GM21447 (cell line): ENCODE measurements at regions not wholly inside any gene's neighbourhood (a gene's known extent, or its start where the extent isn't known, plus 50 kb on each side); places are given as distances from the start of the nearest gene placed in this dataset.

ENCODE experiments used
- ATAC-seq: cut with Tn5 transposase; IDR thresholded peaks from one replicate; pipeline ENCODE4 v1.9.1; 2021; ENCODE audit not compliant: unreplicated experiment

GRCh38 chr9:17967731-17968130 is 388.9 kb downstream of the SH3GL2 start:
- ATAC-seq, result no peak

- no peak for ATAC-seq
Observed at GRCh38 chr9:17969232-17969631, 390.4 kb downstream of the SH3GL2 start.

GRCh38 chr9:17970277-17970676 is 391.4 kb downstream of the SH3GL2 start:
- no peak for ATAC-seq

- ATAC-seq, result no peak
Observed at GRCh38 chr9:17978773-17979172, 399.9 kb downstream of the SH3GL2 start.

GRCh38 chr9:17986595-17986994 is 407.7 kb downstream of the SH3GL2 start:
- ATAC-seq, result no peak

GRCh38 chr9:17987189-17987588 is 408.3 kb downstream of the SH3GL2 start:
- no peak for ATAC-seq

GRCh38 chr9:17988489-17988888 is 409.6 kb downstream of the SH3GL2 start:
- no peak for ATAC-seq

- ATAC-seq, result no peak
Observed at GRCh38 chr9:17990602-17991001, 411.7 kb downstream of the SH3GL2 start.

- no peak for ATAC-seq
Observed at GRCh38 chr9:17993024-17993423, 414.2 kb downstream of the SH3GL2 start.

- ATAC-seq, result no peak
Observed at GRCh38 chr9:17994695-17995425, 416.0 kb downstream of the SH3GL2 start.

GRCh38 chr9:17996728-17997127 is 417.9 kb downstream of the SH3GL2 start:
- ATAC-seq, result no peak

- no peak for ATAC-seq
Observed at GRCh38 chr9:18002718-18003438, 424.0 kb downstream of the SH3GL2 start.

- no peak for ATAC-seq
Observed at GRCh38 chr9:18006591-18006990, 427.7 kb downstream of the SH3GL2 start.

- no peak for ATAC-seq
Observed at GRCh38 chr9:18007621-18008020, 428.8 kb downstream of the SH3GL2 start.

GRCh38 chr9:18009902-18010301 is 431.0 kb downstream of the SH3GL2 start:
- no peak for ATAC-seq

- ATAC-seq, result no peak
Observed at GRCh38 chr9:18010492-18010891, 431.6 kb downstream of the SH3GL2 start.

- ATAC-seq, result no peak
Observed at GRCh38 chr9:18012170-18012569, 433.3 kb downstream of the SH3GL2 start.

- ATAC-seq, result no peak
Observed at GRCh38 chr9:18014556-18014955, 435.7 kb downstream of the SH3GL2 start.

- ATAC-seq, result no peak
Observed at GRCh38 chr9:18015116-18015515, 436.2 kb downstream of the SH3GL2 start.

- ATAC-seq, result no peak
Observed at GRCh38 chr9:18017136-18017535, 438.3 kb downstream of the SH3GL2 start.

GRCh38 chr9:18018221-18018620 is 439.4 kb downstream of the SH3GL2 start:
- ATAC-seq, result no peak

- no peak for ATAC-seq
Observed at GRCh38 chr9:18018661-18019060, 439.8 kb downstream of the SH3GL2 start.
